Activated CD8-positive, alpha-beta memory T cell treated with anti-CD3 and anti-CD28 coated beads, Interleukin-2, amount 50 U/mL, for 4 hours (primary cell): ENCODE measurements at regions not wholly inside any gene's neighbourhood (a gene's known extent, or its start where the extent isn't known, plus 50 kb on each side); places are given as distances from the start of the nearest gene placed in this dataset.

ENCODE experiments used
- DNase-seq: peaks from one replicate; pipeline ENCODE4 v3.0.0-alpha.2; 2020

DNA sequence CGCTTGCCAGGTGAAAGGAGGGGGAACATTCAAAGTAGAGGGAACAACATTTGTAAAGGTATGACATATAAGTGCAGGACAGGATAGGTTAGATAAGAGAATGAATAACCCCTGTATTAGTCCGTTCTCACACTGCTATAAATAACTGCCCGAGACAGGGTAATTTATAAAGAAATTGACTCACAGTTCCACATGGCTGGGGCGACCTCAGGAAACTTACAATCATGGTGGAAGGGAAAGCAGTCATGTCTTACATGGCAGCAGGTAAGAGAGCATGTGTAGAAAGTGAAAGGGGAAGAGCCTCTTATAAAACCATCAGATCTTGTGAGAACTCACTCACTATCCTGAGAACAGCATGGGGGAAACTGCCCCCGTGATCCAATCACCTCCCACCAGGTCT is 223.8 kb downstream of the SOX9 start:
- no peak for DNase-seq

DNA sequence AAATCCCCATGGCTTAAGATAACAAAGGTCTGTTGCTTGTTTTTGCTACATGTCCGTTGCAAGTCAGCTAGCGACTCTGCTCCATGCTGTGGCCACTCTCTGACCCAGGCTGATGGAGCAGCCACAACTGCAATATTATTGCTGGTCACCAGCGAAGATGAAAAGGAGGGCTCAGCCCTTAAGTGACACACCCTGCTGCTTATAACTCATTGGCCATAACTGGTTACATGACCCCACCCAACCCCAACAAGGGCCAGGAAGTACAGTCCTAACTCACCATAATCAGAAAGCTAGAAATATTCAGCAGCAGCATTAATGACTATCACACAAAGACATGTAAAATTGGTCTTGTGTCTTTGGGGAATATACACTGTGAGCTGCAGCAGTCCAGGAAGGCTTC is 224.3 kb downstream of the SOX9 start:
- DNase-seq = no peak

DNA sequence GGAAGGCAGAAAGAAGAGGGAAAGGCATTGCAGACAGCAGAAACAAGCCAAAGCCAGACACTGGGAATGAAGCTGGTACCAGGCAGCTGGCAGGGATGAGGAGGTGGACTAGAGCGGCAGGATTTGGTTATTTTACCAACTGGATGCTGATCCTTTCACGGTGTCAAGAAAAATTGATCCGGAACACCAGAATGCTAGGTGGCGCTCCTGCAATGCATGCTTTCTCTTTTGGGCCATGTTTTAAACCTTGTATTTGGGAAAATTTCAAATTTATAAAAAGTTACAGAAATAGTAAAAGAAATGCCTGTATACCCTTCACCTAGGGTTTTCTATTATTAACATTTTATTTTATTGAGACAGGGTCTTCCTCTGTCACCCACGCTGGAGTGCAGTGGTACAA is 224.7 kb downstream of the SOX9 start:
- DNase-seq = no peak

DNA sequence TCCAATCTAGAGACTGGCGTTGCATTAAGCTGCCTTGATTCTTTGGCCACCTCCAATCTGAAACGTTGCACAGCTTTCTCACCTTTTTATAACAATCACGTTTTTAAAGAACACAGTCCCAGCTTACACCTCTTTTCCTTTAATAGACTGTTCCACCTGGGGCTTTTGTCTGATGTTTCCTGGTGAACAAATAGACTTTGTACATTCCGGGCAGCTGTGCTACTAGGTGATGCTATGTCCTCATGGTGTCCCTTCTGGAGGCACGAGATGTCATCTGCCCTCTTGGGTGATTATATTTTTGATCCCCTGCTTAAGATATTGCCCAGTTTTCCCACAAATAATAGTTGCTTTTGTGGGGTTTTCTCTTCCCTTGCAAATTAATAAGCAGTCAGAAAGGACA is 225.5 kb downstream of the SOX9 start:
- DNase-seq = no peak

DNA sequence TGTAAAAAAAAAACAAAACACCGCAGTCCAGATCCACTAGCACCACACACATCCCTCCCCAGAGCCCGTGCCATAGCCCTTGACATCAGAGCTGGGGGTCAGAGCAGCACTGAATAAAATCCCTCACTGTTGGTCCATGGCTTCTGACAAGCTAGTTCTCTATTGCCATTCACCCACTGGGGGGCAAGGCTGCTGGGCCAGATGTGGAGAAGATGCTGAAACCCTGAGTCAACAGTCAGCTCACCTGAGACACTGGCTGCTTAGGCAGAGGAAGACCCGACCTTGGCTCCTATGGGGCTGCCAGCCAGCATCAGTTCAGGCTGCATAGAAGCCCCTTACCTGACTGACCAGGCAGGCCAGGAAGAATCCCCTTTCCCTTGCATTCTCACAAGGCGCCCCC is 228.2 kb downstream of the SOX9 start:
- no peak for DNase-seq

DNA sequence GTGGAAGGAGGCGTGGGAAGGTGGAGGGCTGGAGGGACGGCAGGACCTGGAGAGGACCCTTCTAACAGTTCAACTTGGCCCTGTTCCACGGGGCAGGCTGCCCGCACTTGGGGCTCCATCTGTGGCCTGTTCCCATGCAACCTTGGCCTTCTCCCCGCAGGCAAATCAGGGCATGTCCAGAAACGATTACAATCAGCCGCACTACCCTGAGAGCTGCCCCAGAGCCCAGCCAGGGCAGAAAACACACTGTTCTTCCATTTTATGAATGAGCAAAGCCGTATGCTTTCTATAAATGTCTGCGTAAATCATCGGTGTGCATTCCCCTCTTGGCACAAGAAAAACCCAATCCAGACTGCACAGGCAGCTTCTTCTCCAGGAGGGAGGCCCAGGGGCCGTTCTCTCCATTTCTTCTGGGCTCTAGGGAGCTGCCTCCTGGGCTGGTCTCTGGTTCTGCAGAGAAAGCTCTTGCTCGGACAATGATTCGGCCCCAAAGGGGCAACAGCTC is 228.7 kb downstream of the SOX9 start:
- no peak for DNase-seq

DNA sequence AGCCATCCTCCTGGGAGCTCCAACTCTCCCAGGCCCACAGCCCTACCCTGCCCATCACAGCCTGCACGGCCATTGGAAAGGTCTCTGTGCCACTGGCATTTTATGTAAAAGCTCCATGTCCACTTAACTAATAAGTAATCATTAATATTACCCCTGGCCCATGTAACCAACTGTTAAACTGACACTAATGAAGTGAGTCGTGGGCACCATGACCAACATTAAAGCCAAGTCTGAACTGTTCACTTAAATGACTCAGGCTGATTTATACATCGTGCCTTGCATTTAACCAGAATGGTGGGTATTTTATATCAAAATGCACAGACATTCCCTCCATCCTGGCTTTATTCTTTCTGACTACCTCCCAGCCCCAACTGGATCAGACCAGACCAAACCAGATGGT is 229.3 kb downstream of the SOX9 start:
- no peak for DNase-seq

DNA sequence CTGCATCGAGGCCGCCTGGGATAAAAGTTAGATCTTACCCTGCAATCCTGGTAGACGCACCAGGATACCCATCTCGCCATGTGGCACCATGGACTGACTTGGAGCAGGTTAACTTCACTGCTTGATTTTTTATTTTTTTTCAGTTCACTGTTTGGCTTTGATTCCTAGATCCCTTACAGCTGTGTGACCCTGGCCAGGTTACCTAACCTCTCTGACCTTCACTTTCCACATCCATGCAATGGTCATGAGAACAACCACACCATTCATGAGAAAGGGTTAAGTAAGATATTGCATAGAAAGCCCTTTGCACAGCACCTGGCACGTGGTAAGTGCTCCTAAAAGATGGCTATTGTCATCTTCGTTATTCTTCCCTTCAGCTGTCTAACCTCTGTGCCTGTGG is 230.5 kb downstream of the SOX9 start:
- no peak for DNase-seq

DNA sequence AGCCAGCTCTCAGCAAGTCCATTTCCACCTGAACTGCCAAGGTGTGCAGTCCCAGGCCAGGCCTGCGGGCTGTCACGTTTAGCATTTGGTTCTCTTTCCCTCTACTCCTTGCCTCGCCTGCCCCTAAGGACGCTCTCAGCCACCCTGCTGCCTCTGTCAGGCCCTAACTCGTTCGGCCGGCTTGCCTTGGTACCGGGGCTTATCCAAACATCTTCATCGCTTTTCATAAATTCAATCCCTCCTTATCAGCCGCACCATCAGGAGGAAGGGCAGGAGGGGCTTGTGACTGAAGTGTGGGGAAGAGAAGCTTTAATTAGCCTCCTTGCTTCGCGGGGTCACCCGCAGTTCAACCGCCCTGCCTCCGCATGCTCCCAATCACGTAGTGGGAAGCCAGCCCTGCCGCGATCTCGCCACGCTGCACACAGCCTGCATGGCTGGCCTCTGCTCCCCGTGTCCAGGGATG is 231.1 kb downstream of the SOX9 start:
- no peak for DNase-seq

DNA sequence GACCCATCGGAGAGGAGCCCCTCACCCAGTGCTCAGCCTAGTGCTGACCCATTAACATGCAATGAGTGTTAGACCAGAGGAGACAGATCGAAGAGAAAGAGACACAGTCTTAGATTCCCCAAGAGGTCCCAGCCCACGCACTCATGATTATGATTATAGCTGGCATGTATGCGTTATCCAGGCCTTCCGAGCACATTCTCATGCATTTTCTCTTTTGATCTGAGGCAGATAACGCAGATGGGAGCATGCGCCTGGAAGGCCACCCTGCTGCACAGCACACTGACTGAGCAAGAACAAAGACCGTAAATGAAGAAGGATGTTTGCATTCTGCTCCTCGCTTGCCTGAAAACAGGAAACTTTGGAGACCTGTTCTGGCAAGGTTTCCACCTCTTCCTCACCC is 232.7 kb downstream of the SOX9 start:
- no peak for DNase-seq

DNA sequence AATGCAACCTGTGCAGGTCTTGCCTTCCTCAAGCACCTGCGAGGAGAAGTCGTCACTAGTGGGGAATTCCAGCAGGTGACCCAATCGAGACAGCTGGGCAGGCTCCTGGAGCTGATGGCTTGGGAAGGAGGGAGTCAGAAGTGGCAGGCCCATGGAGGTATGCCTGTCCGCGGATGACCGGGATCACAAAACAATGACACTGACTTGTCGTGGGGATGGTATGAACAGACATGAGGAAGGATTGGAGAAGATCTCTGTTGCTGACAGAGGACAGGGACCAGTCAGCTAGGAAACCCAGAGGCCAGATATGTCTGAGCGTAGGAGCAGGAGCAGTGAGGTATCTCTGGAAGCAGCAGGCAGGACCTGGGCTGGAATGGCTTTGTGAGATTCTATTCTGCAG is 233.3 kb downstream of the SOX9 start:
- no peak for DNase-seq

DNA sequence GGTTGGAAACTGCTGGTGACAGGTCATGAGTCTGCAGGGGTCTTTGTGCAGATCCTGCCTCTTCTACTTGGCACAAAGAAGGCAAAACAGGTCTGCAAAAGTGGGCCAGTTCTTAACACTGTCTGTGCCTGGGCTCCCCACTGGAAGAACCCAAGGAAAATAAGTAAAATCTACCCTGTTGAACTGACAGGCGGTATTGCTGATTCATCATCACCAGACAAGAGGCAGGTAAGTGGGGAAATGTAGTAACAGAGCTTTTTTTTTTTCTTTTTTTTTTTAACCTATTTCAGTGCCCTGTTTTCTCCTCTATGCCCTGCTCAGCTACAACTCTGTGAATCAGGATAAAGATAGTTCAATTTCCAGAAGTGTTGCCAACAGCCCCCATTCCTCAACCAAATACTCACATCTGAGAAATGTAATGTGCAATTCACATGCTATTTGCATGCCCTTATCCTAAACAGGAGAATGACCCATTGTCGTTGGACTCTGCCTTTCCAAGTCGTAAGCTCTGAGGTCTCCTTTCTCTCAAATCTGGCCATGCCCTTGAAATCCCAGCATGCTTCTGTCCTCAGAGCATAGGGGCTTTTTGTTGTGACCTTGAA is 237.0 kb downstream of the SOX9 start:
- DNase-seq = no peak

DNA sequence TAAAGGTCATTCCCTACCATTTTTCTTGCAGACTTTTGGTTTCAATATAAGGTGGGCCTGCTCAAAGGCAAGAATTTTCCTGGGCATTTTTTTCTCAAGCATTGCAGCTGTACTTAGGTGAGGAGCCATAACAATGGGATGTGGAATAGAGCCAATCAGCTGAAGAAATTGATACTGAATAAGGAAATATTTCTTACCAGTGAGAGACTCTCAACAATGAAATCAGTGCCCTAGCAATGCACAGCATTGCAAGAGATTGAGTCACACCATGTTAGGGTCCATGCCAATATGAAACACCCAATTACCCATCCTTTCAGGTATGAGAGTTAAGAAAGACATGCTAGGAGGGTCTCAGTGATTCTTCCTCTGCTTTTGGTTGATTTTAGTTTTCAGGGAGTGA is 237.6 kb downstream of the SOX9 start:
- no peak for DNase-seq

DNA sequence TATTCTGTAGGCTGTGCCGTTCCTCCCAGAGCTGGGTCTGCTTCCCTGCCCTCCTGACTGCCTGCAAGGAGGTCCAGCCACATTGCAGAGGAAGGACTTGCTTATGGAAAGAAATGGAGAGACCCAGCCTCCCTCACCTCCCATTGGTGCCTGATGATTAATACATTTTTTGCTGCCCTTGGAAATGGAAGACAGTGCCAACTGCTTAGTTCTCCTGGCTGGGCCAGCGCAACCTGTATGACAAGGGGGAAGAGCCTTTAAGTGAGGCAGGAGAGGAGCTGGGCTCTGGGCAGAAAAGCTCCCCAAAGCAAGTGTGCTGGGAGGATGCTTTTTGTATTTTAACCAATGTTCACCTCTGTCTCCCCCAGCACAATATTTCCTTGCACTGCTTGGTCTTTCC is 238.5 kb downstream of the SOX9 start:
- no peak for DNase-seq

DNA sequence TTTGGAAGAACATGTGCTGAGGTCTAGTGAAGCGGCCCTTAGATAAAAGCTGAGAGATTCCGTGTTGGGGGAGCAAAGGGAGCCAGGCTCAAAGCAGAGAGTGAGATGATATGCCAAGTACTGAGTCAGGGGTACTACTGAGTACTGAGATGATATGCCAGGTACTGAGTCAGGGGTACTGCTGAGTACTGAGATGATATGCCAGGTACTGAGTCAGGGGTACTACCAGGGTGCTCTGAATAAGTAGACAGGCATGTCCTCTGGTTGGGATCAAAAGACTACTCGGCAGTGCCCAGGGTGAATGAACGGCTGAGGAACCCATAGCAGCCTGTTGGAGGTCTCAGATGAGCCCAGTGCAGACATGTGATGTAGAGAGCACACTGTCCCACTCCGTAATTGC is 239.0 kb downstream of the SOX9 start:
- DNase-seq = no peak

DNA sequence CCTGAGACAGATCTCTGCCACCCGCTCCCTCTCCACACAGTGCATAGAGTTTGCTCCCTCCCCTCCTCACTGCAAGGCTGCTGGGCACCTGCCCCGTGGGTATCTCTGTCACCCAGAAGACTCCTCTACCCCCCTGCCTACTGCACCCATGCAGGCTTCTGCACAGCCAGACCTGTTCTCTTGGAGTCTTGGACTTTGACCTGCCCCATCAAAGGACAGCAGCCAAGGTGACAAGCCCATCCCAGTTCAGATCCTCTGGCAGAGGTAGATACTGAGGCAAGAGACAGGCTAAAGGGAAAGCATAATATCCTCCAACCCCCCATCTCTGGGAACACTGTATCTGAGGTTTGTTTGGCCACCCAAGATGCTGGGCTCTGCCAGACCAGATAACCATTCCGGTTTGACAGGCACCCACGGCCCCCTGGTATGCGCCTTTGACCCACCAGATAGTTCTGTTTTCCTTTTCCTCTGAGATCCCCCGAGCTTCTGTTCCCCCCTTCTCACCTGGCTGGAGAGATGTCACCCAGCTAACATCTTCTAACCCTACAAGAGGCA is 239.6 kb downstream of the SOX9 start:
- DNase-seq = no peak

DNA sequence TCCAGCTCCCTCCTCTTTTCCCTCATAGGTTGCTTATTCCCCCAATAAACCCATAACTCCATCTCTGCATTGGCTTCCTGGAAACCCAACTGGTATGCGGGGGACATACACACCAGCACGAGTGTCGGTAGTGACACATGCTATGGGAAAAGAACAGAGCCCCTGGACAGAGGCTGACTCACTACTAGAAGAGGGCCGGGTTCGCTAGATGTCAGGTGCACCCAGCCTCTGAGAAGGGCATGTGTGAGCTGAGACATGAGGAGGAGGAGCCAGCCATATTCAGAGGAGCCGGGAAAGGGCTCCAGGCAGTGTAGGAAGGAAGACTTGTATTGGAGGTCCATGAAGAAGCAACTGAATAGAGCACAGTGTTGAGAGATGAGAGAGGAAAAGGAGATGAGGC is 241.1 kb downstream of the SOX9 start:
- DNase-seq = no peak

DNA sequence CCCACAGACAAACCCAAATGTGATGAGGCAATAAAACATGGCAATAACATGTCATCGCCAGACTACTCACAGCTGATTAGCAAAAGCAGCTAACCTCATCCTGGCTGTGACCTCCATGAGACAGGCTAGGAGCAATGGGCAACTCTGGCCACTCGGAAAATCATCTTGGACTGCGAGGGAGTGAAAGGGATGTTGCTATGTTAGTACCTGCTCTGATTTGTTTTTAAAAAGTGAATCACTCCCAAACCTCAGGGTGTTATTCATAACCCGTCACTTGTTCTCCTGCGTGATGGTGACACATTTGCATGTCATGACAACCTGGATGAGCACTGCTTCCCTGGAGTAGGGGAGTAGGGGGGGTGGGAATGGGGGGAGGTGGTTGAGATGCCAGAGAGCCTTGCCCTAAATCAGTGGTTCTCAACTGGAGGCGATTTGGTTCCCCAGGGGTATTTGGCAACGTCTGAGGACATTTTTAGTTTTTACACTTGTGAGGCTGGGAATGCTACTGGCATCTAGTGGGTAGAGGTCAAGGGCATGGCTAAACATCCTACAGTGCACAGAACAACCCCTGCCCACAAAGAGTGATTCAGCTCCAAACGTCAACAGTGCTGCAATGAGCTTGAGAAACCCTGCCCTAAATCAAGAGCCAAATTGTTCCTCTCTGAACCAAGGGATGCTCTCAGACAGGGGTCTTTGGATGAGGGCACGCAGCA is 241.7 kb downstream of the SOX9 start:
- no peak for DNase-seq

DNA sequence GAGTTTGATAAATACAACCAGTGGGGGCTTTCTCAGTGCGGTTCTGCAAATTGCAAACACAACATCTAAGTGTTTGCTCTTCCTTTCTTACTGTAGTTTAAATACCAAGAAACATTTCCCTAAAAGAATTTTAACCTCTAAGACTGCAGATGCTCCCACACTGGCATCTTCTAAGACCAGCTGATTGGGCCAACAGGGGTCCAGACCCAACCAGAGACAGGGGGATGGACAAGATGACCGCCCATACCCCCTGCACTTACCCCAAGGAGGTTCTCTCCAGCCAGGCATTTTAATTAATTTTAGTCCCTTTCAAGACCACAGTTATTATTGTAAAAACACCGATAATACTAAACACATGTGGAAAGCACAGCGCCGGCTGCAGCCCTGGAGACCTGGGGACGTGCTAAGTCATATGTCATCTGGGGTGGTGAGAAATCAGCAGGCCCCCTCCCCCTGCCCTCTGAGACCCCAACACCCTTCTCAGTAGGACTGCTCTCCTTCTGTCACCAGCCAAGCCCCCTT is 242.3 kb downstream of the SOX9 start:
- DNase-seq = no peak

DNA sequence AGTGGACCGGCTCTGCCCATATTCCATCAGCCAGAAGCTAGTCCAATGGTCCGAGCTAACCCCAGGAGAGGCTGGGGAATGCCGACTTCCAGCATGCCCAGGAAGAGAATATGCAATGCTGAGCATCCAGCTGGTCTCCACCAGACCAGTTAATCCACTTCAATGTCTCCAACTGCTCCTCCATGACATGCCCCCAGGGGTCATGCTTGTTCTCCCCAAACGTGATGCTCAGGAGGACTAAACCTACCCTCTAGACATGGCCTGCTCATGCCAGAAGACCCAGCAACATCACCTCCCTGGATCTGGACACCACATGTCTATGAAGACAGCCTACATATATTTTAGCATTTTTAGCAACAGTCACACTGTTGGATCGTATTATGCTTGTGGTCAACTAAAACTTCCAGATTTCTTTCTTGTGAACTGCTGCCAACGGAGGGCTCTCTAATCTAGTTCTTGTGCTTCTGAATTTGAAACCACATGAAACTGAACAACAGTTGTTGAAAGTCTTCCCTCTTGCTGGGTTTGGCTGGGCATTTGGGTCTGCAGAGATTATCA is 245.1 kb downstream of the SOX9 start:
- DNase-seq = no peak

DNA sequence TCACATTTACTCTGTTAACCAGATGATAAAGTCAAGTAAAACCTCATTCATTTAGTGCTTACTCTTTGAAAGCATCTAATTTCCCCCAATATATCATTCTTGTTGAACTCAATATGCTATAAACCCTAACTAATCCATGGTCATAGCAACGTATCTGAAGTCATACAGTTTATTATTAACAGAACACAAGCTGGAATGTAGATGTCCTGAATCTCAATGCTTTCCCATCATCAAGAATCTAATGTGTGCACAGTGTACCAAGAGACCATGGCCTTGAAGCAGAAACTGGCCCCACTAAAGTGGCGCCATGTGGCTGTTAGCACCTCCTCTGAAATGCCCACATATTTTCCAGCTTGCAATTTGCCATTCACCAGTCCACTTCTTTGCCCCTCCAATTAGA is 245.8 kb downstream of the SOX9 start:
- DNase-seq = no peak

DNA sequence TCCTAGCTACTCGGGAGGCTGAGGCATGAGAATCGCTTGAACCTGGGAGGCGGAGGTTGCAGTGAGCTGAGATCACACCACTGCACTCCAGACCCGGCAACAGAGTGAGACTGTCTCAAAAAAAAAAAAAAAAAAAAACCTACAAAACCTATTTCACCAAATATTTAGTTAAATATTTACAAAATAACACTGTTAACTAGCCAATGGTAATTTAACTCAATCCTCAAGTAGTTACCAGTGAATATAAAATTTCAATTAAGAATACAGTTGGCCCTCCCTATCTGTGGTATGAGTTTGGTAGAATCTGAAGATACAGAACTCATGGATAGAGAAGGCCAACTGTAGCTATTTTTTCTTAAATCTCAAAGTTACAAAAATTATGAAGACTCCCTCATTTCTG is 247.4 kb downstream of the SOX9 start:
- no peak for DNase-seq

DNA sequence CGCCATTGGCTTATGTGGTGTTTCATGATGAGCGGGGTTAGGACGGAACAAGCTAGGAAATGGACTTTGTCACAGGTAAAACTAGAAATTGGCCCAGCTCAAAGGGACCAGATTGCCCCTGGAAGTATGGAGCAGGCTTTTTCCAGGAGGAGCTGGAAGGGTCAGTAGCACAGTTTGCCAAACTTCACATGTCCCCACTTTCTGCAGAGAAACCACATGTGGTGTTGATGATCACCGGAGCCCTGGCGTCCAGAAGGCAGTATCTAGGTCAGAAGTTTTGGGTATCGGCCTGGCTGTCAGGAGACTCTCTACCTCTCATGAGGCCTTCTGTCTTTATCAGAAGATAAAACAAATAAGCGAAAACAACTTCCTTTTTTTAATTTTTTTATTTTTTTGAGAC is 248.5 kb downstream of the SOX9 start:
- no peak for DNase-seq

DNA sequence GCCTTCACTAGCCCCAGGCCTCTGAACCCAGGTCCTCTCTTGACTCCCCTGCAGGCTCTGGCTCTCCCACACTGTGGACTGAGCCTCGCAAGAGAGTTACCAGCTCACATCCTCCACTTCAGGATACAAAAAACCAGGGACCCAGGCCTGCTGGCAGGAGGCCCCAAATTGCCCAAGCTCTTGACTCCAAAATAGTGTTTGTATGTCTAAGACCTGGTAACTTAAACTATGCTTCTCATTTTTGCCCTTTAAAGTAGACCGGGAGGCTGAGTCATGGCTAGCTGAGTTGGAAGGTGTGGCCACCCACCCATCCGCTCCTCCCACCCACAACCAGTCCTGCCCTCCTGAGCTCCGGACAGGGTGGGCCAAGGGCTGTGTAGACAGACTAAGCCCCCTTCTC is 250.0 kb downstream of the SOX9 start:
- no peak for DNase-seq
